ENCODE measurements at regions not wholly inside any gene's neighbourhood (a gene's known extent, or its start where the extent isn't known, plus 50 kb on each side); places are given as distances from the start of the nearest gene placed in this dataset.

DNA sequence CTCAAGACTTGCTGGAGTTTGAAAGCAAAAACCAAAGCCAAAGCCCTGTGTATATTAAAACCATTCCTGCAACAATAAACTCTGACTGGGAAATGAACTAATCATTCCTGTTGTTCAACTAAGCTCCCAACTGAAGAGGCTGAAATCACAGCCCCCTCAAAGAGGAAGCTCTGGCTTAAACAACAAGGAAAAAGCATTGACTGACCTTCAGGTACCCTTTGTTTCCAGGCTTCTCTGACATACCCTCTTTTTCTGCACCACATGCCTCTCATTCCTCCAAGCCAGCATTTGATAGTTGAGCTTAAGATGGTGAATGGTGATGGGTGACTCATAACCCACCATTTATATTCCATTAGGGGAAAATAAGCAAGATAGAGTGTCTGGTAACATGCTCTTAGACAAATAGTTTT lies 470.9 kb upstream of the SOX9 start:
- TF ChIP-seq, protein P1, sequence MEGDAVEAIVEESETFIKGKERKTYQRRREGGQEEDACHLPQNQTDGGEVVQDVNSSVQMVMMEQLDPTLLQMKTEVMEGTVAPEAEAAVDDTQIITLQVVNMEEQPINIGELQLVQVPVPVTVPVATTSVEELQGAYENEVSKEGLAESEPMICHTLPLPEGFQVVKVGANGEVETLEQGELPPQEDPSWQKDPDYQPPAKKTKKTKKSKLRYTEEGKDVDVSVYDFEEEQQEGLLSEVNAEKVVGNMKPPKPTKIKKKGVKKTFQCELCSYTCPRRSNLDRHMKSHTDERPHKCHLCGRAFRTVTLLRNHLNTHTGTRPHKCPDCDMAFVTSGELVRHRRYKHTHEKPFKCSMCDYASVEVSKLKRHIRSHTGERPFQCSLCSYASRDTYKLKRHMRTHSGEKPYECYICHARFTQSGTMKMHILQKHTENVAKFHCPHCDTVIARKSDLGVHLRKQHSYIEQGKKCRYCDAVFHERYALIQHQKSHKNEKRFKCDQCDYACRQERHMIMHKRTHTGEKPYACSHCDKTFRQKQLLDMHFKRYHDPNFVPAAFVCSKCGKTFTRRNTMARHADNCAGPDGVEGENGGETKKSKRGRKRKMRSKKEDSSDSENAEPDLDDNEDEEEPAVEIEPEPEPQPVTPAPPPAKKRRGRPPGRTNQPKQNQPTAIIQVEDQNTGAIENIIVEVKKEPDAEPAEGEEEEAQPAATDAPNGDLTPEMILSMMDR (conservative IDR thresholded peaks at IDR 0.05; ENCODE audit: low read depth, low read length) = no peak
- no peak for TF ChIP-seq EZH2 (IDR thresholded peaks at IDR 0.05; ENCODE audit: low read length, unreplicated experiment)
